B cell (primary cell): ENCODE measurements at regions not wholly inside any gene's neighbourhood (a gene's known extent, or its start where the extent isn't known, plus 50 kb on each side); places are given as distances from the start of the nearest gene placed in this dataset.

Source experiments
- CTCF ChIP-seq: fragments of 200-600 bp; IDR thresholded peaks from one replicate; pipeline ENCODE4 v1.8.0; 2022; ENCODE audit warnings: antibody characterized with exemption, mild to moderate bottlenecking
- EZH2 ChIP-seq: IDR thresholded peaks from 2 replicates; pipeline ENCODE4 v1.6.1; 2012; ENCODE audit warnings: borderline replicate concordance, low read depth, mild to moderate bottlenecking, moderate library complexity, low read length; ENCODE audit not compliant: insufficient read depth, poor library complexity, severe bottlenecking

GRCh38 chr7:54483523-54483922, 58.7 kb upstream of the VSTM2A start:
- TF ChIP-seq EZH2 (no peak), CTCF (no peak)
